Stimulated activated CD4-positive, alpha-beta T cell treated with anti-CD3 and anti-CD28 coated beads, Interleukin-1b, Interleukin-23, amount 100 ng/mL, for 4 hours (primary cell): ENCODE measurements at regions not wholly inside any gene's neighbourhood (a gene's known extent, or its start where the extent isn't known, plus 50 kb on each side); places are given as distances from the start of the nearest gene placed in this dataset.
"Not testable (repeated sequence)": the region's sequence is repeated elsewhere in the genome, so short reads cannot be mapped to it uniquely, and the experiment has no call there.

ENCODE experiments used
- DNase-seq, 2 donors: peaks; one replicate each; pipeline ENCODE4 v3.0.0-alpha.2; 2020; ENCODE audit warnings: low read depth in 2 of 2

DNA sequence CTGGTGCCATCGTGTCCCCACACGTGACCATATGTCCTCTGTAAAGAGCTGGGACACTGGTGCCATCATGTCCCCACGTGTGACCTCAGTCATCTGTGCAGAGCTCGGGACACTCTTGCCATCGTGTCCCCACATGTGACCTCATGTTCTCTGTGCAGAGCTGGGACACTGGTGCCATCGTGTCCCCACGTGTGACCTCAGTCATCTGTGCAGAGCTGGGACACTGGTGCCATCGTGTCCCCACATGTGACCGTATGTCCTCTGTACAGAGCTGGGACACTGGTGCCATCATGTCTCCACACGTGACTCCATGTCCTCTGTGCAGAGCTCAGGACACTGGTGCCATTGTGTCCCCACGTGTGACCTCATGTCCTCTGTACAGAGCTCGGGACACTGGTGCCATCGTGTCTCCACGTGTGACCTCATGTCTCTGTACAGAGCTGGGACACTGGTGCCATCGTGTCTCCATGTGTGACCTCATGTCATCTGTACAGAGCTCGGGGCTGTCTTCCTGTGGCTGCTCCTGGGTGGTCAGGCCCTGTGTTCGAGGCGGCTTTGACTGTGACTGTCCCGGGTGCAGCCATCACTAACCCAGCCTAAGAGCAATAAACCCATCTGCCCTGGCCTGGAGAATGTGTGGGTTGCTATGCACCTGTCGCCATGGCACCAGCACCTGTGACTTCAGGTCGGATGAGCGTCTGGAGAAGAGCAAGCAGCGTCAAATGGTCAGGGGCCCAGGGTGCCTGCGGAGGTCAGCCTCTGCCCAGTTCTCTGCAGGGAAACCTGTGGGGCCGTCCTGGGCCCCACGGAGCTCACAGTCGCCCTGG, 334.4 kb downstream of the ADGRD1 start:
- no peak for DNase-seq

DNA sequence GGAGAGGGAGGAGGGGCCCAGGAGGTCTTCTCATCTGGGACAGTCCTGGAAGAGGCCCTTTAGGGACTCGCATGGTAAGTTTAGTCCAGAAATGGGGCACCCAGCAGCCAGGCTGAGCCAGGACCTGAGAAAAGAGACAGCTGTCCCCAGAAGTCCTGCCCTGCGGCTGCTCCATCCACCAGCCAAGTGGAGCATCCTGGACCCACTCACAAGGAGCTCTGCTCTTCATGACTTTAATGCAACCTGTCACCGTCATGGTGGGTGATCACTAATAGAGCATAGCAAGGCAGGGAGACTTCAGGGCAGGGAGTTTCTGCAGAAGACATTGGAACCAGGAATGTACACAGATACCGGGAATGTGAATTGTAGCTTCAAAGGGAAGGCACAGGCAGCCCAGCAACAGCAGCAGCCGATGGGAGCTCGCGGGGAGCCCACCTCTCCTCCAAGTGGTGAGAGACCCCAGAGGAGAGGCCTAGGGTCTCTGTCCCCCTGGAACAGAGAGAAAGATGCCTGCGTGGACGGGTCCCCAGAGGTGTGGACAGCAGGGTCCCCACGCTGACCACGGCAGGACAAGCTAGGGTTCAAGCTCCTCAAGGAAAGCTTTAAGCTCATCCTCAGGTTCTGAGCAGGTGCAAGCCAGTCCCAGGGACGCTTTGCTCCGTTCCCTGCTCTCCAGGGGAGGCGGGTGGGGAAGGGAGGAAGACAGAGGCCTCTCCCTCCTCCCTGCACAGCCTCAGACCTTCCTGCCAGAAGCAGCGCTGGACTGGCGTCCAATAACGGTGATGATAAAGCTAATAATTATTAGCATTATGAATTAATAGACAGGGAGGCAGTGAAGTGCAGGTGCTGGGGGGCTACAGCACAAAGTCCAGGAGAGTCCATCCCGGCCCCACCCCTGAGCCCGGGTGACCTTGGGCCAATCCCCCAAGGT, 335.3 kb downstream of the ADGRD1 start:
- DNase-seq, result not testable (repeated sequence)

DNA sequence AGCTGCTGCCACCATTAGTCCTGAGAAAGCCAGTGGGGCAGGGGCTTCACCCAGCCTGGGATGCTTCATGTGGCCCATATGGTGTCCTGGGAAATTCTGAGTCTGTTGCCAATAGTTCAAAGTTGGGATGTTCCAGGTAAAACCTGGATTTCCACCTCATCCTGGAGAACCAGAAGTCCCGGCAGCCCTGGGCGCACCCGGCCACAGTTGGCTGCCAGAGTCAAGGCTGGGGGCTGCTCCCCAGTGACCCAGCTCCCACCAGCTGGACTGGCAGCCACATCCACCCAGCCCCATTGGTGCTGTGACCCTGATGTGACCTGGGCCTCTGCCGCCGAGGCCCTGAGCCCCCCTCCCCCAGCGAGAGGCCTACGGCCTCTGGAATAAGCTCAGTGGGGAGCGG, 336.1 kb downstream of the ADGRD1 start:
- DNase-seq, result not testable (repeated sequence)

GRCh38 chr12:131290255-131290959, 336.7 kb downstream of the ADGRD1 start:
- DNase-seq, result no peak

DNA sequence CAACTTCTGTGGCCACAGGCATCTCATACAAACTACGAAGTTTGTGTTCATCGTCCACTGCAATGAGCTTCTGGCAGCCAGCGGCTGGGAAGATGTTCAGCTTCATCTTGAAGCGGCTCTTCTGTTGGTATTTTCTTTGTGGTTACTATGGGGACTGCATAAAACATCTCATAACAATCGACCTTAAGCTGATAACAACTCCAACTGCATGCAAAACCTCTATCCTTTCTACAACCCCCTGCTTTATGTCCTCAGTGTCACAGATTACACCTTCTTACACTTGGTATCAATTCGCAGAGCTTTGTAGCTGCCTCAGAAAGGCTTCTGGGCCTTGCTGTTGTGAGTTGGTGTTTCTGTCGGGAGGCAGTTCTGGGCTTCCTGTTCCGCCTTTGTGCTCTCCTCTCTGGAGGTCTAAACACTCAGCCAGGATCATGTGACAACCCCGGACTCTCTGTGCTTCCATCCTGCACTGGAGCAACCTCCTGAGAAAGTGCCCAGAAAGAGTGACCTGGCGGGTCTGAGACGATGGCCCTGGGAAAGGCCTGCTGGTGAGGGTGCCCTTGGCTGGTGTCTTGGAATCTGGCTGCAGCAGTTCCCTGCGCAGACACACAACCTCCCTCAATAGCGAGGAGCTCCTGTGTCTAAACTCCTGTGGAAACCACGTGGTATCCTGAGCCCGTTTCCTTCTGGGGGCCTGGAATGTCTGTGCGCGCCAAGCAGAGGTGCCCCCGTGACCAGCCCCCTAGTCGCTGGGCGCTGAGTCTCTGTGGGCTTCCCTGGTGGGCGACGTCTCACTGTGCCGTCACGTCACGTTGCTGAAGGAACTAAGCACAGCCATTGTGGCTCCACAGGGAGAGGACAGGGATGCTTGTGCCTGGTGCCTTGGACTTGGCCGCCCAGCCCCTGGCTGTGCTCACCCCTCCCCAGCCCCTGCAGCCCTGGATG, 339.6 kb downstream of the ADGRD1 start:
- DNase-seq, result not testable (repeated sequence)

DNA sequence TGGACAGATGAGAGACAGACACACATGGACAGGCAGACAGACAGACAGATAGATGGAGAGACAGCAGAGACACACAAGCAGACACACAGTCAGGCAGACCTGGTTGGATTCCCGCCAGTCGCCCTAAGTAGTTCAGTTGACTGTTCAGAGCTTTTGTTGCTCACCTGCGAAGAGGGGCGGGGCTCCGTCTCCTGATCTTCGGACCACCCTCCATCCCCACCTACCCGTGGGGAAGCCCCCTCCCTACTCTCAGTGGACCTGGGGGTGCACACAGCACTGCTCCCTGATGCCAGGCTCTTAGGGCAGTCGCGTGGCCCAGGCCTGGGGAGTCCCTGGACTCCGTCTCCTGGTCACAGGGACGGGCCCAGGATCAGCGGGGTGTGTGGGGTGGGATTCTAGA, 341.0 kb downstream of the ADGRD1 start:
- DNase-seq, result not testable (repeated sequence)

DNA sequence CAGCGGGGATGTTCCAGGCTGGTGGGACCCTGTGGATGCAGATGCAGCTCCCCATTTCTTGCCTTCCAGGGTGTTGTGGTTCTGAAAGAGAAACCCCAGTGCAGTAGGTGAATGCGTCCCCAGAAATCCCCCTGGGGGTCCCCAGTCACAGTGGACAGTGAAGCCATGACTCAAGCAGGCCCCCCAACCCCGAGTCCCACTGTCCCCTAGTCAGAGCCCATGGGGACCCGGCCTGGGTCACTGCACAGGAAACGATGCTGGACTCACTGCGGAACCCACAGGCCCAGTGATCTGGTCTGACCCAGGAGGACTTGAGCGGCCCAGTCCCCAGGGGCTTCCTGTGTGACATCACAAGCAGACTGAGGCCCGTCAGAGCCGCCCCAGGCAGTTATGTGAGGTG, 341.4 kb downstream of the ADGRD1 start:
- not testable (repeated sequence) for DNase-seq

GRCh38 chr12:131295559-131295958, 341.9 kb downstream of the ADGRD1 start:
- not testable (repeated sequence) for DNase-seq

DNA sequence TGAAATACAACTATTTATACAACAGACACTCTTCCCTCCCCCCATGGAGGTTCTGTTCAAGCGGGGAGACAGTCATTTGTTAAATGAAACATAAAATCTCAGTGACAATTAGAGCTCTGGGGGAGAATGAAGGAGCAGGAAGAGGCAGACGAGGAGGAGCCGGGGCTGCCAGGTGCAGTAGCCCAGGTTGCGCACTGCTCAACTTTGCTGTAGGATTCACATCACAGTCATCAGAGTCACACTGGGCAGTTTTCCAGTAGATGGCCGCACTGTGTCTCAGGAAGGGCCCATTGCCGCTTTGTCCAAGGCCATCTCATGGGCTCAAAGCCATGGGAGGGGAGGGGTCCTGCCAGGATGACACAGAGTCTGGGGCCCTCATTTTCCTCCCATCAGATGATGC, 342.4 kb downstream of the ADGRD1 start:
- DNase-seq, result not testable (repeated sequence)

DNA sequence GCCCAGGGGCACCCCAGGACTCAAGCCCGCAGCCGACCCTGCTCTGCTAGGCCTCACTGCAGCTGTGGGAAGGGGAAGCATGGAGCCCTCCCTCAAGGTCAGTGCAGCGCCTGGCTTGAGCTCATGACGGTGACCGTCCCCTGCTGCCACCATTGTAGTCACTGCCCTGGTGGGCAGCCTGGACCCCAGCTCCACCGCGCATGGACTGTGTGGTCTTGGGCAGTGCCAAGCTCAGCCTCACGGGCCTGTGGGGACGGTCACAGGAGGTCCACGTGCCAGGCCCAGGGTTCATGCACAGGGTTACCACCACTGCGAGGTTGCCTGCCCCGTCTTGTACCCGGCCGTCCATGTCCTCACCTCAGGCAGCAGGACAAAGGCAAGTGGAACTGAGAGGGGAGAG, 342.9 kb downstream of the ADGRD1 start:
- DNase-seq, result not testable (repeated sequence)

- not testable (repeated sequence) for DNase-seq
Measured at GRCh38 chr12:131298526-131299369, 345.0 kb downstream of the ADGRD1 start.

- not testable (repeated sequence) for DNase-seq
Measured at GRCh38 chr12:131299370-131299701, 345.6 kb downstream of the ADGRD1 start.

DNA sequence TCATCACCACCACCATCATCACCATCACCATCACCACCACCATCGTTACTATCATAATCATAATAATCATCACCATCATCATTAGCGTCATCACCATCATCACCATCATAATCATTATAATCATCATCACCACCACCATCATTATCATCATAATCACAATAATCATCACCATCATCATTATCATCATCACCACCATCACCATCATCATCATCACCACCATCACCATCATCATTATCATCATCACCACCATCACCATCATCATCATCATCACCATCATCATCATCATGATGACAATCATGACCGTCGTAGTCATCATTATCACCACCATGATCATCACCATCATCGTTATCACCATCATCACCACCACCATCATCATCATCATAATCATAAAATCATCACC, 349.9 kb downstream of the ADGRD1 start:
- DNase-seq, result not testable (repeated sequence)

- DNase-seq, result not testable (repeated sequence)
Measured at GRCh38 chr12:131304642-131305041, 350.9 kb downstream of the ADGRD1 start.

GRCh38 chr12:131309700-131310099, 356.0 kb downstream of the ADGRD1 start:
- no peak for DNase-seq

GRCh38 chr12:131310227-131310969, 356.7 kb downstream of the ADGRD1 start:
- DNase-seq, result not testable (repeated sequence)

- DNase-seq, result peak in 1 of 2 donors; percentile 3
Measured at GRCh38 chr12:131311279-131311722, 357.6 kb downstream of the ADGRD1 start.

- DNase-seq, result no peak
Measured at GRCh38 chr12:131311764-131312163, 358.1 kb downstream of the ADGRD1 start.

DNA sequence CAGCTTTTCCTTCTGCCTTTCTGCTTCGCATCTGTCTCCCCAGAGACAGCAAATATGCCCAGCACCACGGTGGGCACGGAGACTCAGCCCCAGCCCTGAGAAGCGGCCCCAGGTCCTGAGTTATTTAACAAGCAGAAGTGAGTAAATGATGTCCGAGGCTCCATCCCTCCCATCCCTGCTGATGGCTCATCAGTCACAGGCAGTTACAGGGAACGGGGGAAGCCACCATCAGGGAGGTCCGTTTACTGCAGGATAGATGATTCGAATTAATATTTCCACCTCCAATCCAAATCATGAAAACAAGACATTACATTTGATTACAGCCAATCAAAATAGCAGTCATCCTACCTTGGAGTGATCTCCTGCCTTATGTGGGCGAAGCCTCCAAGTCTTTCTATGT, 358.7 kb downstream of the ADGRD1 start:
- not testable (repeated sequence) for DNase-seq
